GM12873 (cell line): ENCODE measurements at regions not wholly inside any gene's neighbourhood (a gene's known extent, or its start where the extent isn't known, plus 50 kb on each side); places are given as distances from the start of the nearest gene placed in this dataset.

Experiments used
- CTCF ChIP-seq: IDR thresholded peaks from 2 replicates; pipeline ENCODE4 v1.5.1; 2012; ENCODE audit warnings: low read depth, mild to moderate bottlenecking, moderate library complexity, low read length, control low read depth; ENCODE audit not compliant: insufficient read depth; ENCODE audit errors: missing control alignments

- no peak for TF ChIP-seq CTCF
Observed at GRCh38 chr10:64271983-64272382, 750.8 kb downstream of the REEP3 start.

GRCh38 chr10:64275001-64275400 lies 753.8 kb downstream of the REEP3 start:
- TF ChIP-seq CTCF: no peak

- no peak for TF ChIP-seq CTCF
Observed at GRCh38 chr10:64275774-64276173, 754.6 kb downstream of the REEP3 start.

GRCh38 chr10:64277536-64277935 lies 756.3 kb downstream of the REEP3 start:
- TF ChIP-seq CTCF: no peak

GRCh38 chr10:64283621-64284020 lies 762.4 kb downstream of the REEP3 start:
- TF ChIP-seq CTCF: no peak

GRCh38 chr10:64286533-64286932 lies 765.3 kb downstream of the REEP3 start:
- no peak for TF ChIP-seq CTCF

GRCh38 chr10:64288404-64288803 lies 767.2 kb downstream of the REEP3 start:
- TF ChIP-seq CTCF: no peak
